Left ventricle myocardium inferior (tissue), 1 donor: ENCODE measurements at regions not wholly inside any gene's neighbourhood (a gene's known extent, or its start where the extent isn't known, plus 50 kb on each side); places are given as distances from the start of the nearest gene placed in this dataset.
"Not testable (repeated sequence)": the region's sequence is repeated elsewhere in the genome, so short reads cannot be mapped to it uniquely, and the experiment has no call there.

Experiments
- DNase-seq: peaks from one replicate; pipeline ENCODE4 v3.0.0-alpha.2; 2020
- H3K27ac ChIP-seq: fragments of 200-600 bp; replicated peaks from 2 replicates; pipeline ENCODE4 v1.8.0; 2021
- H3K27me3 ChIP-seq: fragments of 200-600 bp; 2 replicates; pipeline ENCODE4 v1.8.0; 2021; ENCODE audit warnings: low read depth
- H3K36me3 ChIP-seq: fragments of 200-600 bp; 2 replicates; pipeline ENCODE4 v1.8.0; 2021
- H3K4me1 ChIP-seq: fragments of 200-600 bp; 2 replicates; pipeline ENCODE4 v1.8.0; 2021
- H3K4me3 ChIP-seq: fragments of 200-600 bp; 2 replicates; pipeline ENCODE4 v1.8.0; 2021; ENCODE audit warnings: mild to moderate bottlenecking, moderate library complexity
- H3K9me3 ChIP-seq: fragments of 200-600 bp; replicated peaks from 2 replicates; pipeline ENCODE4 v1.8.0; 2021
- intact Hi-C: fragments of 100-400 bp; cut with micrococcal nuclease; formaldehyde crosslinking; loops from one replicate; pipeline ENCODE4 v1.11.0; 2022
- TF ChIP-seq, protein P1 (sequence below): fragments of 200-600 bp; IDR thresholded peaks from 2 replicates; pipeline ENCODE4 v1.8.0; 2021; ENCODE audit warnings: antibody characterized with exemption, mild to moderate bottlenecking, borderline replicate concordance
- donor health status: DM: no; HTN: yes; CAD: no; lungs with severe emphysema.

DNA sequence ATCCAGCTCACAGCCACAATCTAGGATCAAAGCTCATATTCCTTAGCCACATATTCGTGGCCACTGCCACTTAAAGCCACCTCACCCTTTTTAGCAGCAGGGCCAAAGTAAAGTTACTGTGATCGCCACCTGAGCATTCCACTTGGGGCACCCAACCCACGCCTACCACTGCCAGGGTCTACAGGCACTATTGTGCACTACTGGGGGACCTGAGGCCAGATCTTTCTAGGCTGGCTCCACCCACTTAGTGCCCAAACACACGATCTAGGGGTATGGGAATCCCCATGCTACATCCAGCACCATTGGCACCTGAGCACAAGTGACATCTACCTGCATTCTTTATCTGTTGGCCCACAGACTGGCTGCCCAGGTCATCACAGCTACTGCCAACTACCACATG lies 517.9 kb upstream of the PRR20A start:
- Histone ChIP-seq H3K27ac (no peak overlapping the region), H3K36me3 (no peaks in the 10 kb centered on the region), H3K4me1 (no peaks in the 10 kb centered on the region), H3K4me3 (no peak overlapping the region), H3K27me3 (no peaks in the 10 kb centered on the region), H3K9me3 (peaks cover 57% of the 10 kb centered on the region)
- TF ChIP-seq, protein P1, sequence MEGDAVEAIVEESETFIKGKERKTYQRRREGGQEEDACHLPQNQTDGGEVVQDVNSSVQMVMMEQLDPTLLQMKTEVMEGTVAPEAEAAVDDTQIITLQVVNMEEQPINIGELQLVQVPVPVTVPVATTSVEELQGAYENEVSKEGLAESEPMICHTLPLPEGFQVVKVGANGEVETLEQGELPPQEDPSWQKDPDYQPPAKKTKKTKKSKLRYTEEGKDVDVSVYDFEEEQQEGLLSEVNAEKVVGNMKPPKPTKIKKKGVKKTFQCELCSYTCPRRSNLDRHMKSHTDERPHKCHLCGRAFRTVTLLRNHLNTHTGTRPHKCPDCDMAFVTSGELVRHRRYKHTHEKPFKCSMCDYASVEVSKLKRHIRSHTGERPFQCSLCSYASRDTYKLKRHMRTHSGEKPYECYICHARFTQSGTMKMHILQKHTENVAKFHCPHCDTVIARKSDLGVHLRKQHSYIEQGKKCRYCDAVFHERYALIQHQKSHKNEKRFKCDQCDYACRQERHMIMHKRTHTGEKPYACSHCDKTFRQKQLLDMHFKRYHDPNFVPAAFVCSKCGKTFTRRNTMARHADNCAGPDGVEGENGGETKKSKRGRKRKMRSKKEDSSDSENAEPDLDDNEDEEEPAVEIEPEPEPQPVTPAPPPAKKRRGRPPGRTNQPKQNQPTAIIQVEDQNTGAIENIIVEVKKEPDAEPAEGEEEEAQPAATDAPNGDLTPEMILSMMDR = no peak
- DNase-seq = no peak
- intact Hi-C loops = no loop called here

GRCh38 chr13:56628886-56629285 lies 511.8 kb upstream of the PRR20A start:
- peaks cover 72% of the 10 kb centered on the region for H3K9me3 ChIP-seq
- H3K4me3 ChIP-seq, DNase-seq, H3K27me3 ChIP-seq, H3K4me1 ChIP-seq, intact Hi-C loops, H3K36me3 ChIP-seq, H3K27ac ChIP-seq: not testable (repeated sequence)

DNA sequence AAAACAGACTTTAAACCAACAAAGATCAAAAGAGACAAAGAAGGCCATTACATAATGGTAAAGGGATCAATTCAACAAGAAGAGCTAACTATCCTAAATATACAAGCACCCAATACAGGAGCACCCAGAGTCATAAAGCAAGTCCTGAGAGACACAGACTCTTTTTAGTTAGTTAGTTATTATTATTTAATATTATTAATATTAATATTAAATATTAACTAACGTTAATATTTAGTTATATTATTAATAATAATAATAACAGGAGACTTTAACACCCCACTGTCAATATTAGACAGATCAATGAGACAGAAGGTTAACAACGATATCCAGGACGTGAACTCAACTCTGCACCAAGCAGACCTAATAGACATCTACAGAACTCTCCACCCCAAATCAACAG lies 509.7 kb upstream of the PRR20A start:
- intact Hi-C loops, H3K27me3 ChIP-seq, H3K4me1 ChIP-seq, H3K36me3 ChIP-seq, H3K27ac ChIP-seq, DNase-seq, H3K4me3 ChIP-seq: not testable (repeated sequence)
- H3K9me3 ChIP-seq = peaks cover 71% of the 10 kb centered on the region

DNA sequence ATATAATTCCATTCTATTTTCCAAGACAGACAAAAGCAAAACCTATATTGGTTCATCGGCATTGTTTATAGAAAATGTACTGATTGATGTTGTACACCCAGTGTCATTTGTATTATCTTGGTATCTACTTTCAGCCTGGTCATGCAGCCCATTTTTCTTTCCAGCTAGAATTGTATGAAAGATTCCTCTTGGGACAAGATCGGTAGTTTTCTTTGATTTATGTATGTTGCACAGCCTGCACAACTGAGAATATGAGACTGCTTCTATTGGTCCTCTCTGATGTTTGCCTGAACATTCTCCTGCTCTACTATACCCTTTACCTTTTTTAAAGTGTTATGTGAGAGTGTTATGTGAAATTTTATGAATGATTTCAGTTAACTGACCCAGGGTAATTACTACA lies 487.7 kb upstream of the PRR20A start:
- intact Hi-C loops = no loop called here
- DNase-seq = no peak
- Histone ChIP-seq H3K9me3 (peaks cover 29% of the 10 kb centered on the region), H3K4me3 (no peak overlapping the region), H3K36me3 (no peaks in the 10 kb centered on the region), H3K27me3 (no peaks in the 10 kb centered on the region), H3K4me1 (no peaks in the 10 kb centered on the region), H3K27ac (no peak overlapping the region)
- TF ChIP-seq, protein P1 = no peak

DNA sequence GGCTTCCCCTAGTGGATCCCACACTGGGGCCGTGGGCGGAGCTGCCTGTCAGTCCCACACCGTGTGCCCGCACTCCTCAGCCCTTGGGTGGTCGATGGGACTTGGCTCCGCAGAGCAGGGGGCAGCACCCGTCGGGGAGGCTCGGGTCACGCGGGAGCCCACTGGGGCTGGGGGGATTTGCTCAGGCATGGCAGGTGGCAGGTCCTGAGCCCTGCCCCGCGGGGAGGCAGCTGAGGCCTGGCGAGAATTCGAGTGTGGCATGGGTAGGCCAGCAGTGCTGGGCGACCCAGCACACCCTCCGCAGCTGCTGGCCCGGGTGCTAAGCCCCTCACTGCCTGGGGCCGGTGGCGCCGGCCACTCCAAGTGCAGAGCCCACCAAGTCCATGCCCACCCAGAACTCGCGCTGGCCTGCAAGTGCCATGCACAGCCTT lies 481.7 kb upstream of the PRR20A start:
- DNase-seq = no peak
- intact Hi-C loops = no loop called here
- TF ChIP-seq, protein P1 = no peak
- Histone ChIP-seq H3K27ac (no peak overlapping the region), H3K4me1 (no peaks in the 10 kb centered on the region), H3K4me3 (no peak overlapping the region), H3K27me3 (no peaks in the 10 kb centered on the region), H3K9me3 (peaks cover 63% of the 10 kb centered on the region), H3K36me3 (no peaks in the 10 kb centered on the region)

GRCh38 chr13:56670563-56670962 lies 470.2 kb upstream of the PRR20A start:
- no peak overlapping the region for H3K27ac ChIP-seq
- no peaks in the 10 kb centered on the region for H3K4me1 ChIP-seq
- DNase-seq = no peak
- TF ChIP-seq, protein P1 = no peak
- no peaks in the 10 kb centered on the region for H3K27me3 ChIP-seq
- H3K9me3 ChIP-seq = peaks cover 8% of the 10 kb centered on the region
- no peak overlapping the region for H3K4me3 ChIP-seq
- intact Hi-C loops = no loop called here
- H3K36me3 ChIP-seq = no peaks in the 10 kb centered on the region

DNA sequence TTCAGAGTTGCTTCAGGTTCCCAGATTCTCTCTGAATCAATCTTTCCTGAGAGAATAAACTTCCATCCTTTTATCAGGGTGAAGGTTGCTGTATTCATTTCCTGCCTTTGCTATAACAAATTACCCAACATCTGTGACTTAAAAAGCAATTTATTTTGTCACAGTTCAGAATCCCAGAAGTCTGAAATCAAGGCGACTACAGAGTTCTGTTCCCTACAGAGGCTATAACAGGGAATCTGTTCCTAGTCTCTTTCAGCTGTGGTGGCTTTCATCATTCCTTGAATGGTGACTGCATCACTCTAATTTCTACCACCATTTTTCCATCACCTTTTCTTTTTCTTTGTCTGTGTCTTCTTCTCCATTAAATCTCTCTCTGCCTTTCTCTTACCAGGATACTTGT lies 459.3 kb upstream of the PRR20A start:
- no peaks in the 10 kb centered on the region for H3K36me3 ChIP-seq
- peaks cover 36% of the 10 kb centered on the region for H3K9me3 ChIP-seq
- TF ChIP-seq, protein P1 = no peak
- H3K27ac ChIP-seq = no peak overlapping the region
- intact Hi-C loops = no loop called here
- H3K27me3 ChIP-seq = no peaks in the 10 kb centered on the region
- no peak for DNase-seq
- no peak overlapping the region for H3K4me3 ChIP-seq
- no peaks in the 10 kb centered on the region for H3K4me1 ChIP-seq
